ENCODE measurements at regions not wholly inside any gene's neighbourhood (a gene's known extent, or its start where the extent isn't known, plus 50 kb on each side); places are given as distances from the start of the nearest gene placed in this dataset.

DNA sequence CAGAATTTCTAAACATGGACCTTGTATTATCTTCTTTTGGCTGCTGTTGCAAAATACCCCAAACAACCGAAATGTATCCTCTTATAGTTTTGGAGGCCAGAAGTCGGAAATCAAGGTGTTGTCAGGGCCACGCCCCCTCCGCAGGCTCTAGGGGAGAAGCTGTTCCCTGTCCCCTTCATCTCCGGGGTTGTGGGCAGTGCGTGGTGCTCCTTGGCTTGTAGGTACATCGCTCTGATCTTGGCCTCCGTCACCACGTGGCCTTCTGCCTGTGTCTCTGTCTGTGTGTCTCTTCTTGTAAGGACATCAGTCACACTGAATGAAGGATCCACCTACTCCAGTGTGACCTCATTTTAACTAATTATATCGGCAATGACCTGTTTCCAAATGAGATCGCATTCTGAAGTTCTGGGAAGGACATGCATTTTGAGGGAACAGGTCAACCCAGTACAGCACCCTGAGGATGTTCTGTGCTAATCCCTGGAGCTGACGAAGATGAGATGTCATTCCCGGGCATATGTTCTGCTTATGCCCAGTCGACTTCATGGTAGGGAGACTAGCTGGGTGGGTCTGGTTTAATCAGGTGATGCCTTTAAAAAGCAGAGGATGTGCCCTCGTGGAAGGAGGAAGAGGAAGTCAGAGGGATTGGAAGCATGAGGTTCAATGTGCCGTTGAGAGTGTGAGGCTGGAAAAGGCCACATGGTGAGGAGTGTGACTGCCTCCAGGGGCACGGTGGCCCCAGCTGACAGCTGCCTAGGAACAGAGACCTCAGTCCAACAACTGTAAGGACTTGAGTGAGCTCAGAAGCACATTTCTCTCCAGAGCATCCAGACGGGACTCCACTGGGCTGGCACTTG is 531.1 kb downstream of the TBC1D22A start:
- ChIA-PET POLR2A (no interaction called here), CTCF (no interaction called here)
- intact Hi-C loops (cut with micrococcal nuclease; ENCODE audit: unreplicated experiment) (no loop called here), in situ Hi-C loops (cut with HindIII; ENCODE audit: low pct_unique_long_range_greater_than_20kb, low sequenced_read_pairs) (no loop called here)
- H3K27ac ChIP-seq (ENCODE audit: low read length): no peak overlapping the region
- ATAC-seq (no peak), DNase-seq (ENCODE audit: low read depth, low spot score) (no peak)
- no peaks in the 10 kb centered on the region for H3K27me3 ChIP-seq (ENCODE audit: control insufficient read depth, insufficient read depth, low read length)
- H3K4me3 ChIP-seq (ENCODE audit: low read depth in 2 of 2, low read length in 2 of 2): no peak overlapping the region
- H3K36me3 ChIP-seq (ENCODE audit: control insufficient read depth, insufficient read depth, low read length): no peaks in the 10 kb centered on the region
- H3K9me3 ChIP-seq (ENCODE audit: control insufficient read depth, insufficient read depth, low read depth, low read length): no peaks in the 10 kb centered on the region
- H3K4me1 ChIP-seq (ENCODE audit: control insufficient read depth, insufficient read depth, low read length): no peaks in the 10 kb centered on the region
- TF ChIP-seq, protein P1, sequence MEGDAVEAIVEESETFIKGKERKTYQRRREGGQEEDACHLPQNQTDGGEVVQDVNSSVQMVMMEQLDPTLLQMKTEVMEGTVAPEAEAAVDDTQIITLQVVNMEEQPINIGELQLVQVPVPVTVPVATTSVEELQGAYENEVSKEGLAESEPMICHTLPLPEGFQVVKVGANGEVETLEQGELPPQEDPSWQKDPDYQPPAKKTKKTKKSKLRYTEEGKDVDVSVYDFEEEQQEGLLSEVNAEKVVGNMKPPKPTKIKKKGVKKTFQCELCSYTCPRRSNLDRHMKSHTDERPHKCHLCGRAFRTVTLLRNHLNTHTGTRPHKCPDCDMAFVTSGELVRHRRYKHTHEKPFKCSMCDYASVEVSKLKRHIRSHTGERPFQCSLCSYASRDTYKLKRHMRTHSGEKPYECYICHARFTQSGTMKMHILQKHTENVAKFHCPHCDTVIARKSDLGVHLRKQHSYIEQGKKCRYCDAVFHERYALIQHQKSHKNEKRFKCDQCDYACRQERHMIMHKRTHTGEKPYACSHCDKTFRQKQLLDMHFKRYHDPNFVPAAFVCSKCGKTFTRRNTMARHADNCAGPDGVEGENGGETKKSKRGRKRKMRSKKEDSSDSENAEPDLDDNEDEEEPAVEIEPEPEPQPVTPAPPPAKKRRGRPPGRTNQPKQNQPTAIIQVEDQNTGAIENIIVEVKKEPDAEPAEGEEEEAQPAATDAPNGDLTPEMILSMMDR (IDR thresholded peaks at IDR 0.05): no peak
- TF ChIP-seq POLR2AphosphoS5 (IDR thresholded peaks at IDR 0.05; ENCODE audit: low read depth, low read length) (no peak), SIN3A (IDR thresholded peaks at IDR 0.05; ENCODE audit: borderline replicate concordance, insufficient read depth, low read depth, low read length) (no peak)
- TF ChIP-seq, protein P2, sequence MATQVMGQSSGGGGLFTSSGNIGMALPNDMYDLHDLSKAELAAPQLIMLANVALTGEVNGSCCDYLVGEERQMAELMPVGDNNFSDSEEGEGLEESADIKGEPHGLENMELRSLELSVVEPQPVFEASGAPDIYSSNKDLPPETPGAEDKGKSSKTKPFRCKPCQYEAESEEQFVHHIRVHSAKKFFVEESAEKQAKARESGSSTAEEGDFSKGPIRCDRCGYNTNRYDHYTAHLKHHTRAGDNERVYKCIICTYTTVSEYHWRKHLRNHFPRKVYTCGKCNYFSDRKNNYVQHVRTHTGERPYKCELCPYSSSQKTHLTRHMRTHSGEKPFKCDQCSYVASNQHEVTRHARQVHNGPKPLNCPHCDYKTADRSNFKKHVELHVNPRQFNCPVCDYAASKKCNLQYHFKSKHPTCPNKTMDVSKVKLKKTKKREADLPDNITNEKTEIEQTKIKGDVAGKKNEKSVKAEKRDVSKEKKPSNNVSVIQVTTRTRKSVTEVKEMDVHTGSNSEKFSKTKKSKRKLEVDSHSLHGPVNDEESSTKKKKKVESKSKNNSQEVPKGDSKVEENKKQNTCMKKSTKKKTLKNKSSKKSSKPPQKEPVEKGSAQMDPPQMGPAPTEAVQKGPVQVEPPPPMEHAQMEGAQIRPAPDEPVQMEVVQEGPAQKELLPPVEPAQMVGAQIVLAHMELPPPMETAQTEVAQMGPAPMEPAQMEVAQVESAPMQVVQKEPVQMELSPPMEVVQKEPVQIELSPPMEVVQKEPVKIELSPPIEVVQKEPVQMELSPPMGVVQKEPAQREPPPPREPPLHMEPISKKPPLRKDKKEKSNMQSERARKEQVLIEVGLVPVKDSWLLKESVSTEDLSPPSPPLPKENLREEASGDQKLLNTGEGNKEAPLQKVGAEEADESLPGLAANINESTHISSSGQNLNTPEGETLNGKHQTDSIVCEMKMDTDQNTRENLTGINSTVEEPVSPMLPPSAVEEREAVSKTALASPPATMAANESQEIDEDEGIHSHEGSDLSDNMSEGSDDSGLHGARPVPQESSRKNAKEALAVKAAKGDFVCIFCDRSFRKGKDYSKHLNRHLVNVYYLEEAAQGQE (IDR thresholded peaks at IDR 0.05; ENCODE audit: insufficient read depth in 1 of 2, low read depth in 2 of 2, low read length in 1 of 2): no peak
- BruUV-seq (replicated peaks): no TSS peak

DNA sequence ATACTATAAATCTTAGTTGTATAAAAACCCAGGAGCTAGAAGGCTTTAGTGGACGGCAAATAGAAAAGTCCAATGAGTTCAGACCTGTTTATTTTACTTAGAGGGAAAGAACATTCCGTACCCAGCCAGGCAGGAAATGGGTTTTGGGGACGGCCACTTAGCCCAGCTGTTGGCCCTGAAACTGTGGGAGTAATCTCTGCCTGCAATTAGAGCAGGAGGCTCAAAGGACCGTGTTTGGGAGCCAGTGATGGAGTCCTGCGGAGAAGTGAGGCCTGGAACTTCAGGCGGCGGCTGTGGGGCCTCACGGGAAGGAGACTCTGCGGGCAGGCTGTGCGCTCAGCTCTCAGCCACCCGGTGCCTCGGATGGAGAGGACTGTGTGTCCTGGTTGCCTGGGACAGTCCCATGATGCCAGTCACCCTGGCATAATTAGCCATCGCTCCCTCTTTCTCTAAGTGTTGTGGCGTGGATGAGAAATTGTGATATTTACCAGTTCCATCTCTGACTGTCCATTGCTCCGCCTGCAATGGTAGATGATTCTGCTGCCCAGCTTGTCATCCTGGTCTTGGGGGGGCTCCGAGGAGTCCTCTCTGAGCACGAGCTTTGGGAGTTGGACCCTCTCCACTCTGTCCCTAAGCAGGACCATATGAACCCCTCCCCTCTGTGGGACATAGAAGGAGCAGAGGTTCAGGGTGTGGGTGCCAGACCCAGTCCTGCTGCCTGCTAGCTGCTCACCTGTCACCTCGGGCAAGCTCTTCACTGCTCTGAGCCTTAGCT is 530.3 kb downstream of the TBC1D22A start:
- in situ Hi-C loops (cut with HindIII; ENCODE audit: low pct_unique_long_range_greater_than_20kb, low sequenced_read_pairs) (no loop called here), intact Hi-C loops (cut with micrococcal nuclease; ENCODE audit: unreplicated experiment) (no loop called here)
- no peak overlapping the region for H3K4me3 ChIP-seq (ENCODE audit: low read depth in 2 of 2, low read length in 2 of 2)
- no peaks in the 10 kb centered on the region for H3K27me3 ChIP-seq (ENCODE audit: control insufficient read depth, insufficient read depth, low read length)
- TF ChIP-seq TCF7L2 (IDR thresholded peaks at IDR 0.05; ENCODE audit: low read depth, low read length) (no peak), POLR2AphosphoS5 (IDR thresholded peaks at IDR 0.05; ENCODE audit: low read depth, low read length) (no peak), SIN3A (IDR thresholded peaks at IDR 0.05; ENCODE audit: borderline replicate concordance, insufficient read depth, low read depth, low read length) (no peak)
- TF ChIP-seq, protein P1 (IDR thresholded peaks at IDR 0.05): no peak
- TF ChIP-seq, protein P2 (IDR thresholded peaks at IDR 0.05; ENCODE audit: insufficient read depth in 1 of 2, low read depth in 2 of 2, low read length in 1 of 2): no peak
- no TSS peak for BruUV-seq (replicated peaks)
- DNase-seq (ENCODE audit: low read depth, low spot score) (no peak), ATAC-seq (no peak)
- POLR2A ChIA-PET: no interaction called here
- no peaks in the 10 kb centered on the region for H3K36me3 ChIP-seq (ENCODE audit: control insufficient read depth, insufficient read depth, low read length)
- no peak overlapping the region for H3K27ac ChIP-seq (ENCODE audit: low read length)
- H3K4me1 ChIP-seq (ENCODE audit: control insufficient read depth, insufficient read depth, low read length): no peaks in the 10 kb centered on the region
- H3K9me3 ChIP-seq (ENCODE audit: control insufficient read depth, insufficient read depth, low read depth, low read length): no peaks in the 10 kb centered on the region
- CTCF ChIA-PET: interaction anchor here (0.6 kb wide), 1 partner anchor 1733 kb away, joined by 10 read pairs; no protein-coding TSS in a partner anchor

Data from Panc1 (cell line).